Parathyroid adenoma (tissue), 2 donors: ENCODE measurements at regions not wholly inside any gene's neighbourhood (a gene's known extent, or its start where the extent isn't known, plus 50 kb on each side); places are given as distances from the start of the nearest gene placed in this dataset.

Experiments
- H2AFZ ChIP-seq: fragments of 300-600 bp; sonication (generic); one replicate; pipeline ENCODE4 v1.7.0; 2017; ENCODE audit warnings: antibody characterized with exemption, mild to moderate bottlenecking
- H3K27ac ChIP-seq: fragments of 300-600 bp; sonication (generic); one replicate; pipeline ENCODE4 v1.7.0; 2017
- H3K27me3 ChIP-seq: fragments of 300-600 bp; sonication (generic); one replicate; pipeline ENCODE4 v1.7.0; 2017; ENCODE audit warnings: low read length; ENCODE audit not compliant: control insufficient read depth, insufficient read depth
- H3K36me3 ChIP-seq: fragments of 300-600 bp; sonication (generic); one replicate; pipeline ENCODE4 v1.7.0; 2017; ENCODE audit warnings: low read length; ENCODE audit not compliant: control insufficient read depth, insufficient read depth
- H3K4me1 ChIP-seq: fragments of 300-600 bp; sonication (generic); one replicate; pipeline ENCODE4 v1.7.0; 2017; ENCODE audit warnings: control low read depth
- H3K4me2 ChIP-seq: fragments of 300-600 bp; sonication (generic); one replicate; pipeline ENCODE4 v1.7.0; 2017; ENCODE audit warnings: low read length
- H3K4me3 ChIP-seq: fragments of 300-600 bp; sonication (generic); one replicate; pipeline ENCODE4 v1.7.0; 2017; ENCODE audit warnings: low read depth, low read length
- H3K79me2 ChIP-seq: fragments of 300-600 bp; sonication (generic); one replicate; pipeline ENCODE4 v1.7.0; 2017; ENCODE audit warnings: control low read depth
- H3K9ac ChIP-seq: fragments of 300-600 bp; sonication (generic); one replicate; pipeline ENCODE4 v1.7.0; 2017; ENCODE audit warnings: mild to moderate bottlenecking
- H3K9me3 ChIP-seq: fragments of 300-600 bp; sonication (generic); one replicate; pipeline ENCODE4 v1.7.0; 2017; ENCODE audit warnings: low read length; ENCODE audit not compliant: control insufficient read depth
- CTCF ChIP-seq: fragments of 300-600 bp; sonication (generic); IDR thresholded peaks from one replicate; pipeline ENCODE4 v1.7.0; 2017; ENCODE audit warnings: antibody characterized with exemption, mild to moderate bottlenecking
- donor health status: primary hyperparathyroidism.

GRCh38 chr11:128226106-128226716, 361.1 kb downstream of the ETS1 start:
- Histone ChIP-seq H3K9me3 (no peaks in the 10 kb centered on the region), H3K4me3 (no peak overlapping the region), H3K27me3 (no peaks in the 10 kb centered on the region), H3K4me2 (no peak overlapping the region), H3K4me1 (no peaks in the 10 kb centered on the region), H3K27ac (no peak overlapping the region), H3K79me2 (no peaks in the 10 kb centered on the region), H3K9ac (no peak overlapping the region), H3K36me3 (no peaks in the 10 kb centered on the region), H2AFZ (no peak overlapping the region)
- no peak for TF ChIP-seq CTCF

- no peak for TF ChIP-seq CTCF
- Histone ChIP-seq H3K79me2 (no peaks in the 10 kb centered on the region), H3K4me3 (no peak overlapping the region), H3K9ac (no peak overlapping the region), H3K4me2 (no peak overlapping the region), H3K27ac (no peak overlapping the region), H3K9me3 (no peaks in the 10 kb centered on the region), H2AFZ (no peak overlapping the region), H3K27me3 (no peaks in the 10 kb centered on the region), H3K36me3 (no peaks in the 10 kb centered on the region), H3K4me1 (no peaks in the 10 kb centered on the region)
Observed at GRCh38 chr11:128222245-128222884, 365.0 kb downstream of the ETS1 start.

DNA sequence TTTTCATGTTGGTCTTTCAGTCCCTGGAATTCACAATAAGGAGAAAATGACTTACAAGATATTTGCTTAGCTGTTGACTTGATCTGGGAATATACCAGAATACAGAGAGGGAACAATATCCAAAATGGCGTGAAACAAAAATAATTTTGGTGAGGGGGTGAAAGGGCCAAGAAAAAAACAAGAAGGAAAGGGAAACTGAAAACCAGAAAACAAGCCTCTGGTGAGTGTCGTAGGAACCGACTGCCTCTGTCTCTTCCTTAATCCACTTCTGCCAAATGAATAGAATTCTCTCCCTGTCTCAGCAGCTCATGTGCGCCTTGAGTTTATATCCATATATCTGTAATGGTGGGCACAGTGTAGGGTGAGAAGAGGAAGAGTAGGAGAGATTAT, 367.6 kb downstream of the ETS1 start:
- H3K4me3 ChIP-seq: no peak overlapping the region
- H2AFZ ChIP-seq: no peak overlapping the region
- no peaks in the 10 kb centered on the region for H3K79me2 ChIP-seq
- no peaks in the 10 kb centered on the region for H3K9me3 ChIP-seq
- no peaks in the 10 kb centered on the region for H3K4me1 ChIP-seq
- no peak for TF ChIP-seq CTCF
- H3K27ac ChIP-seq: no peak overlapping the region
- no peak overlapping the region for H3K4me2 ChIP-seq
- no peak overlapping the region for H3K9ac ChIP-seq
- H3K36me3 ChIP-seq: no peaks in the 10 kb centered on the region
- H3K27me3 ChIP-seq: no peaks in the 10 kb centered on the region

GRCh38 chr11:128216198-128216597, 371.2 kb downstream of the ETS1 start:
- Histone ChIP-seq H3K4me3 (no peak overlapping the region), H2AFZ (no peak overlapping the region), H3K36me3 (no peaks in the 10 kb centered on the region), H3K4me1 (no peaks in the 10 kb centered on the region), H3K9ac (no peak overlapping the region), H3K9me3 (no peaks in the 10 kb centered on the region), H3K79me2 (no peaks in the 10 kb centered on the region), H3K27ac (no peak overlapping the region), H3K27me3 (no peaks in the 10 kb centered on the region), H3K4me2 (no peak overlapping the region)
- TF ChIP-seq CTCF: no peak
